A673 (cell line): ENCODE measurements at regions not wholly inside any gene's neighbourhood (a gene's known extent, or its start where the extent isn't known, plus 50 kb on each side); places are given as distances from the start of the nearest gene placed in this dataset.

ENCODE experiments used
- BruUV-seq: library from RNA; stranded (reverse); fragments of 400-500 nt; replicated peaks from 2 replicates; lab custom pipeline; 2021; lab: Mats Ljungman, UMichigan
- CTCF ChIA-PET: fragments of 300-600 bp; sonication (Branson Sonifier 250); formaldehyde crosslinking; loops from one replicate; lab custom pipeline; 2022; ENCODE audit warnings: antibody characterized with exemption; lab: Charles Lee
- POLR2A ChIA-PET: fragments of 300-600 bp; sonication (Branson Sonifier 250); formaldehyde crosslinking; loops from one replicate; lab custom pipeline; 2022; ENCODE audit warnings: antibody characterized with exemption; ENCODE audit not compliant: low non-redundant PET; lab: Charles Lee
- DNase-seq: peaks from one replicate; pipeline ENCODE4 v3.0.0-alpha.2; 2015; ENCODE audit warnings: low spot score
- H3K27ac ChIP-seq: fragments of 200-600 bp; sonication (generic); 2 replicates; pipeline ENCODE4 v1.5.1; 2016; ENCODE audit warnings: mixed run types, low read depth, mild to moderate bottlenecking, mixed read lengths, antibody characterized with exemption, low read length; ENCODE audit not compliant: poor library complexity, severe bottlenecking
- H3K27me3 ChIP-seq: fragments of 200-600 bp; sonication (generic); replicated peaks from 2 replicates; pipeline ENCODE4 v1.6.1; 2017; ENCODE audit warnings: mixed run types, low read depth, mild to moderate bottlenecking, mixed read lengths, antibody characterized with exemption, low read length; ENCODE audit not compliant: insufficient read depth, poor library complexity
- H3K36me3 ChIP-seq: fragments of 200-600 bp; sonication (generic); 2 replicates; pipeline ENCODE4 v1.6.1; 2016; ENCODE audit warnings: mixed run types, mild to moderate bottlenecking, mixed read lengths, antibody characterized with exemption, low read length; ENCODE audit not compliant: insufficient read depth, poor library complexity, severe bottlenecking
- H3K4me1 ChIP-seq: fragments of 200-600 bp; sonication (generic); 2 replicates; pipeline ENCODE4 v1.6.1; 2017; ENCODE audit warnings: mixed run types, mild to moderate bottlenecking, mixed read lengths, antibody characterized with exemption, low read length; ENCODE audit not compliant: insufficient read depth, poor library complexity, severe bottlenecking
- H3K4me3 ChIP-seq: fragments of 200-600 bp; sonication (generic); 2 replicates; pipeline ENCODE4 v1.5.1; 2016; ENCODE audit warnings: low read depth, mixed run types, mild to moderate bottlenecking, mixed read lengths, low read length; ENCODE audit not compliant: poor library complexity, severe bottlenecking
- H3K9me3 ChIP-seq: fragments of 200-600 bp; sonication (generic); 2 replicates; pipeline ENCODE4 v1.6.1; 2016; ENCODE audit warnings: mixed run types, low read depth, mild to moderate bottlenecking, mixed read lengths, antibody characterized with exemption, low read length; ENCODE audit not compliant: poor library complexity, severe bottlenecking
- CTCF ChIP-seq: fragments of 300-800, 200-600 bp; sonication (generic); conservative IDR thresholded peaks from 2 replicates; pipeline ENCODE4 v1.5.1; 2017; ENCODE audit warnings: low read depth, mild to moderate bottlenecking, antibody characterized with exemption, low read length, moderate library complexity, mixed read lengths
- EZH2 ChIP-seq: fragments of 200-600 bp; sonication (generic); IDR thresholded peaks from 2 replicates; pipeline ENCODE4 v1.6.1; 2017; ENCODE audit warnings: borderline replicate concordance, low read depth, mild to moderate bottlenecking, mixed read lengths, antibody characterized with exemption, low read length; ENCODE audit not compliant: poor library complexity, severe bottlenecking
- intact Hi-C: fragments of 100-400 bp; cut with micrococcal nuclease; formaldehyde crosslinking; loops from one replicate; pipeline ENCODE4 v1.10.0; 2022; ENCODE audit not compliant: unreplicated experiment

- ChIA-PET POLR2A (no interaction called here), CTCF (no interaction called here)
- no peaks in the 10 kb centered on the region for H3K9me3 ChIP-seq
- H3K27ac ChIP-seq: no peak overlapping the region
- H3K36me3 ChIP-seq: no peaks in the 10 kb centered on the region
- no peaks in the 10 kb centered on the region for H3K27me3 ChIP-seq
- intact Hi-C loops: no loop called here
- H3K4me3 ChIP-seq: no peak overlapping the region
- no peak for DNase-seq
- TF ChIP-seq EZH2 (no peak), CTCF (no peak)
- peaks cover 6% of the 10 kb centered on the region for H3K4me1 ChIP-seq
- no TSS peak for BruUV-seq
Measured at GRCh38 chr2:224319750-224320149, 82.2 kb downstream of the FAM124B start.

- Histone ChIP-seq H3K36me3 (no peaks in the 10 kb centered on the region), H3K4me1 (no peaks in the 10 kb centered on the region), H3K27me3 (no peaks in the 10 kb centered on the region), H3K4me3 (no peak overlapping the region), H3K9me3 (no peaks in the 10 kb centered on the region), H3K27ac (no peak overlapping the region)
- POLR2A ChIA-PET: no interaction called here
- no peak for DNase-seq
- TF ChIP-seq EZH2 (no peak), CTCF (no peak)
- no TSS peak for BruUV-seq
- intact Hi-C loops: no loop called here
- CTCF ChIA-PET: no interaction called here
Measured at GRCh38 chr2:224312741-224313140, 89.2 kb downstream of the FAM124B start.

- Histone ChIP-seq H3K36me3 (no peaks in the 10 kb centered on the region), H3K4me3 (no peak overlapping the region), H3K27ac (no peak overlapping the region), H3K9me3 (no peaks in the 10 kb centered on the region), H3K4me1 (no peaks in the 10 kb centered on the region), H3K27me3 (no peaks in the 10 kb centered on the region)
- CTCF ChIA-PET: no interaction called here
- intact Hi-C loops: no loop called here
- peak; percentile 17 for DNase-seq
- BruUV-seq: no TSS peak
- POLR2A ChIA-PET: no interaction called here
- TF ChIP-seq EZH2: no peak
- no peak for TF ChIP-seq CTCF
Measured at GRCh38 chr2:224310943-224311625, 90.8 kb downstream of the FAM124B start.
